ENCODE measurements at regions not wholly inside any gene's neighbourhood (a gene's known extent, or its start where the extent isn't known, plus 50 kb on each side); places are given as distances from the start of the nearest gene placed in this dataset.

GRCh38 chr5:121088341-121088740 is 624.2 kb downstream of the PRR16 start:
- TF ChIP-seq, protein P1, sequence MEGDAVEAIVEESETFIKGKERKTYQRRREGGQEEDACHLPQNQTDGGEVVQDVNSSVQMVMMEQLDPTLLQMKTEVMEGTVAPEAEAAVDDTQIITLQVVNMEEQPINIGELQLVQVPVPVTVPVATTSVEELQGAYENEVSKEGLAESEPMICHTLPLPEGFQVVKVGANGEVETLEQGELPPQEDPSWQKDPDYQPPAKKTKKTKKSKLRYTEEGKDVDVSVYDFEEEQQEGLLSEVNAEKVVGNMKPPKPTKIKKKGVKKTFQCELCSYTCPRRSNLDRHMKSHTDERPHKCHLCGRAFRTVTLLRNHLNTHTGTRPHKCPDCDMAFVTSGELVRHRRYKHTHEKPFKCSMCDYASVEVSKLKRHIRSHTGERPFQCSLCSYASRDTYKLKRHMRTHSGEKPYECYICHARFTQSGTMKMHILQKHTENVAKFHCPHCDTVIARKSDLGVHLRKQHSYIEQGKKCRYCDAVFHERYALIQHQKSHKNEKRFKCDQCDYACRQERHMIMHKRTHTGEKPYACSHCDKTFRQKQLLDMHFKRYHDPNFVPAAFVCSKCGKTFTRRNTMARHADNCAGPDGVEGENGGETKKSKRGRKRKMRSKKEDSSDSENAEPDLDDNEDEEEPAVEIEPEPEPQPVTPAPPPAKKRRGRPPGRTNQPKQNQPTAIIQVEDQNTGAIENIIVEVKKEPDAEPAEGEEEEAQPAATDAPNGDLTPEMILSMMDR (IDR thresholded peaks at IDR 0.05) = no peak
- TF ChIP-seq POLR2A (IDR thresholded peaks at IDR 0.05) = no peak

All from testis (tissue), 2 donors.